ENCODE measurements at regions not wholly inside any gene's neighbourhood (a gene's known extent, or its start where the extent isn't known, plus 50 kb on each side); places are given as distances from the start of the nearest gene placed in this dataset.

GRCh38 chr3:16728770-16729745 is 123.8 kb upstream of the DAZL start:
- Histone ChIP-seq H3K4me2 (no peak overlapping the region), H3K27ac (no peak overlapping the region), H3K4me1 (no peaks in the 10 kb centered on the region), H3K9me3 (peaks cover 15% of the 10 kb centered on the region), H3K27me3 (no peaks in the 10 kb centered on the region), H3K9ac (no peak overlapping the region), H3K36me3 (no peaks in the 10 kb centered on the region), H3K4me3 (no peak overlapping the region), H4K20me1 (no peaks in the 10 kb centered on the region)
- TF ChIP-seq Cebpa-rat (IDR thresholded peaks at IDR 0.05), result no peak

GRCh38 chr3:16738451-16738850 is 133.2 kb upstream of the DAZL start:
- Histone ChIP-seq H3K27me3 (no peaks in the 10 kb centered on the region), H4K20me1 (no peaks in the 10 kb centered on the region), H3K27ac (no peak overlapping the region), H3K4me1 (no peaks in the 10 kb centered on the region), H3K36me3 (no peaks in the 10 kb centered on the region), H3K4me2 (no peak overlapping the region), H3K4me3 (no peak overlapping the region), H3K9me3 (no peaks in the 10 kb centered on the region), H3K9ac (no peak overlapping the region)
- TF ChIP-seq Cebpa-rat (IDR thresholded peaks at IDR 0.05), result no peak

DNA sequence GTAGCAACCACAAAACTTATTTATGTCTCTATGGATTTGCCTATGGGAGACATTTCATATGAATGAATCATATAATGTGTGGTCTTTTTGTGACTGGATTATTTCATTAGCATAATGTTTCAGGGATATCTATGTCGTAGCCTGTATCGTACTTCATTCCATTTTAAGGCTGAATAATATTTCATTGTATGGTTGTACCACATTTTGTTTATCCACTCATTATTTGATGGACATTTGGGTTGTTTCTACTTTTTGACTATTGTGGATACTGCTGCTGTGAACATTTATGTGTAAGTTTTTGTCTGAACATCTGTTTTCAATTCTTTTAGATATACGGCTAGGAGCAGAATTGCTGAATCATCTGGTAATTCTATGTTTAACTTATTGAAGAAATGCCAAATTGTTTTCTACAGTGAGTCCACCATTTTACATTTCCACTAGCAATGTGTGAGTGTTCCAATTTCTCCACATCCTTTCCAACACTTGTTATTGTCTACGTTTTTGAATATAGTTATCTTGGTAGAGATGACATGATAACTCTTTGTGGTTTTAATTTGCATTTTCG is 134.4 kb upstream of the DAZL start:
- no peaks in the 10 kb centered on the region for H3K36me3 ChIP-seq
- H3K27ac ChIP-seq, result no peak overlapping the region
- no peak overlapping the region for H3K4me3 ChIP-seq
- no peaks in the 10 kb centered on the region for H3K27me3 ChIP-seq
- no peaks in the 10 kb centered on the region for H4K20me1 ChIP-seq
- H3K4me2 ChIP-seq, result no peak overlapping the region
- no peaks in the 10 kb centered on the region for H3K4me1 ChIP-seq
- no peak overlapping the region for H3K9ac ChIP-seq
- TF ChIP-seq Cebpa-rat (IDR thresholded peaks at IDR 0.05), result no peak
- H3K9me3 ChIP-seq, result no peaks in the 10 kb centered on the region

DNA sequence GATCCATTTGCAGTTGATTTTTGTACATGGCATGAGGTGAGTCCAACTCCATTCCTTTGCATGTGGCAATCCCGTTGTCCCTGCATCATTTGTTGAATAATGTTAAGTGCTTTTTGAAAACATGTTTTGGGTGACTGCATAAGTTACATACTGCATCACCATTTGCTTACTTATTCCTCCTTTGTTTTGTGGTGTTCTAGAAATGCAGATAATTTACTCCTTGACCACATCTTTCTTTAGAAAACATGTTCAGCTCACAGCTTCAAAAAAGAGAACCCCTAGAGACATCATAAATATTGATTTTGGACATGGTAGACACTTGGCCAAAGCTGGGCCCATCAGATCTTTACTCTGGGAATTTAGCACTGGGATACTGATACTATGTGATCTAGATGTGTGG is 135.3 kb upstream of the DAZL start:
- H3K9me3 ChIP-seq, result no peaks in the 10 kb centered on the region
- H3K4me3 ChIP-seq, result no peak overlapping the region
- no peaks in the 10 kb centered on the region for H3K36me3 ChIP-seq
- no peaks in the 10 kb centered on the region for H4K20me1 ChIP-seq
- H3K27me3 ChIP-seq, result no peaks in the 10 kb centered on the region
- H3K27ac ChIP-seq, result no peak overlapping the region
- no peak overlapping the region for H3K4me2 ChIP-seq
- no peak overlapping the region for H3K9ac ChIP-seq
- no peaks in the 10 kb centered on the region for H3K4me1 ChIP-seq
- no peak for TF ChIP-seq Cebpa-rat (IDR thresholded peaks at IDR 0.05)

GRCh38 chr3:16741103-16741758 is 136.0 kb upstream of the DAZL start:
- H3K27me3 ChIP-seq, result no peaks in the 10 kb centered on the region
- no peak overlapping the region for H3K9ac ChIP-seq
- H3K4me2 ChIP-seq, result no peak overlapping the region

DNA sequence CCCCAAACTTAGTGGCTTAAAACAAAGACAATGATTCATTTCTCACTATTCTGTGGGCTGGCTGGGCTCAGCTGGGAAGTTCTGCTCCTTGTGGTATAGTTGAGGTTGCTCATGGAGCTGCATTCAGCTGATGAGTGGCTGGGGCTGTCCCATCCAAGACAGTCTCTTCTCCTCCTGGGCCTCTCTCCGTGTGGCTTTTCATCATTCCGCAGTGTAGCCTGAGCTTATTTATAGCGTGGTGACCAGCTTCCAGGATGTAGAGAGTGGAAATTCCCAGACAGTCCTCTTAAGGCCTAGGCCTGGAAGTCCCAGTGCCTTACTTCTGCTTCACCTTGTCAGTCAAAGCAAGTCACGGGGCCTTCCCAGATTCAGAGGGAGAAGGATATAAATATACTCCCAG is 136.7 kb upstream of the DAZL start:
- TF ChIP-seq Cebpa-rat (IDR thresholded peaks at IDR 0.05), result no peak
- Histone ChIP-seq H3K36me3 (no peaks in the 10 kb centered on the region), H3K4me2 (no peak overlapping the region), H3K27ac (no peak overlapping the region), H3K9ac (no peak overlapping the region), H4K20me1 (no peaks in the 10 kb centered on the region), H3K9me3 (no peaks in the 10 kb centered on the region), H3K4me3 (no peak overlapping the region), H3K4me1 (no peaks in the 10 kb centered on the region), H3K27me3 (no peaks in the 10 kb centered on the region)

More at GRCh38 chr3:16741103-16741758, 136.0 kb upstream of the DAZL start:
- Histone ChIP-seq H3K27ac (no peak overlapping the region), H4K20me1 (no peaks in the 10 kb centered on the region), H3K36me3 (no peaks in the 10 kb centered on the region), H3K9me3 (no peaks in the 10 kb centered on the region), H3K4me1 (no peaks in the 10 kb centered on the region), H3K4me3 (no peak overlapping the region)
- no peak for TF ChIP-seq Cebpa-rat (IDR thresholded peaks at IDR 0.05)

- Histone ChIP-seq H3K27me3 (no peaks in the 10 kb centered on the region), H3K4me3 (no peak overlapping the region), H3K4me2 (no peak overlapping the region), H3K4me1 (no peaks in the 10 kb centered on the region), H3K36me3 (no peaks in the 10 kb centered on the region), H4K20me1 (no peaks in the 10 kb centered on the region), H3K27ac (no peak overlapping the region), H3K9ac (no peak overlapping the region), H3K9me3 (no peaks in the 10 kb centered on the region)
- no peak for TF ChIP-seq Cebpa-rat (IDR thresholded peaks at IDR 0.05)
Measured at GRCh38 chr3:16743276-16743675, 138.1 kb upstream of the DAZL start.

GRCh38 chr3:16759227-16759903 is 125.4 kb upstream of the PLCL2 start:
- Histone ChIP-seq H3K27me3 (no peaks in the 10 kb centered on the region), H3K4me3 (no peak overlapping the region), H3K9me3 (peaks cover 6% of the 10 kb centered on the region; the same call in 1 of the 2 replicates), H3K36me3 (no peaks in the 10 kb centered on the region), H4K20me1 (no peaks in the 10 kb centered on the region), H3K27ac (no peak overlapping the region), H3K9ac (no peak overlapping the region), H3K4me1 (0 out of 2 replicates have a peak, but pooled peaks cover under 1% of the 10 kb centered on the region), H3K4me2 (no peak overlapping the region)
- no peak for TF ChIP-seq Cebpa-rat (IDR thresholded peaks at IDR 0.05)

DNA sequence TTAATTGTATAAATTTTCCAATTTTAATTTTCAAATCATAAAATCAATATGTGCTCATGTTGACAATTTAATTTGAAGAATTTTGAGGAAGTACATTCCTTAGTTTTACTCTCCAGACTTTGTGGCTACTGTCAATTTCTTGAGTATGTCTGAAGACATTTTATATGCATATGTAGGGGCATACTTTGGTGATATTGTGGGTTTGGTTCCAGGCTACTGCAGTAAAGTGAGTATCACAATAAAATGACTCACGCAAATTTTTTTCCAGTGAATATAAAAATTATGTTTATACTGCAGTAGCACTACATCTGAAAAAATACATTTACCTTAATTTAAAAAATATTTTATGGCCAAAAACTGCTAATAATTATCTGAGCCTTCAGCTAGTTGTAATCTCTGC is 123.2 kb upstream of the PLCL2 start:
- Histone ChIP-seq H3K9me3 (peaks cover 6% of the 10 kb centered on the region; the same call in 1 of the 2 replicates), H3K4me1 (peaks cover 9% of the 10 kb centered on the region), H3K27ac (no peak overlapping the region), H3K4me3 (no peak overlapping the region), H3K36me3 (no peaks in the 10 kb centered on the region), H3K4me2 (no peak overlapping the region), H3K27me3 (no peaks in the 10 kb centered on the region), H3K9ac (no peak overlapping the region), H4K20me1 (no peaks in the 10 kb centered on the region)
- no peak for TF ChIP-seq Cebpa-rat (IDR thresholded peaks at IDR 0.05)

Measured in BLaER1 (cell line).